Fibroblast of the aortic adventitia (primary cell): ENCODE measurements at regions not wholly inside any gene's neighbourhood (a gene's known extent, or its start where the extent isn't known, plus 50 kb on each side); places are given as distances from the start of the nearest gene placed in this dataset.

Source experiments
- DNase-seq: peaks from one replicate; pipeline ENCODE4 v3.0.0-alpha.2; 2010; ENCODE audit warnings: low read depth
- H3K4me3 ChIP-seq: 2 replicates; pipeline ENCODE4 v1.5.1; 2011; ENCODE audit warnings: low read depth, mild to moderate bottlenecking, control low read depth, low read length, moderate library complexity
- CTCF ChIP-seq: IDR thresholded peaks from 2 replicates; pipeline ENCODE4 v1.5.1; 2011; ENCODE audit warnings: mild to moderate bottlenecking, low read length, control low read depth, inconsistent platforms; ENCODE audit not compliant: insufficient read depth

- DNase-seq, result no peak
- no peak overlapping the region for H3K4me3 ChIP-seq
- no peak for TF ChIP-seq CTCF
Observed at GRCh38 chr1:188220051-188220450, 1391.3 kb downstream of the PLA2G4A start.

- DNase-seq, result no peak
- no peak for TF ChIP-seq CTCF
- H3K4me3 ChIP-seq, result no peak overlapping the region
Observed at GRCh38 chr1:188224263-188224662, 1395.5 kb downstream of the PLA2G4A start.

- no peak for DNase-seq
- no peak for TF ChIP-seq CTCF
Observed at GRCh38 chr1:188225975-188226374, 1397.2 kb downstream of the PLA2G4A start.

GRCh38 chr1:188228623-188229022 is 1399.9 kb downstream of the PLA2G4A start:
- no peak for DNase-seq
- TF ChIP-seq CTCF, result no peak
- no peak overlapping the region for H3K4me3 ChIP-seq

More at GRCh38 chr1:188225975-188226374, 1397.2 kb downstream of the PLA2G4A start:
- no peak overlapping the region for H3K4me3 ChIP-seq

GRCh38 chr1:188237573-188238348 is 1409.0 kb downstream of the PLA2G4A start:
- no peak for DNase-seq
- TF ChIP-seq CTCF, result no peak
- no peak overlapping the region for H3K4me3 ChIP-seq

GRCh38 chr1:188240772-188241406 is 1412.1 kb downstream of the PLA2G4A start:
- TF ChIP-seq CTCF, result no peak
- no peak for DNase-seq
- H3K4me3 ChIP-seq, result no peak overlapping the region
